ENCODE measurements at regions not wholly inside any gene's neighbourhood (a gene's known extent, or its start where the extent isn't known, plus 50 kb on each side); places are given as distances from the start of the nearest gene placed in this dataset.

GRCh38 chr4:59571805-59572430 is 1628.2 kb upstream of the ADGRL3 start:
- FAIRE-seq, result no peak
- no peak for DNase-seq (ENCODE audit: insufficient read length, low spot score)

GRCh38 chr4:59583845-59584568 is 1616.1 kb upstream of the ADGRL3 start:
- no peak for DNase-seq (ENCODE audit: insufficient read length, low spot score)
- FAIRE-seq, result no peak

GRCh38 chr4:59597536-59598329 is 1602.4 kb upstream of the ADGRL3 start:
- FAIRE-seq (no peak), DNase-seq (ENCODE audit: insufficient read length, low spot score) (no peak)

- FAIRE-seq, result no peak
Observed at GRCh38 chr4:59598330-59598618, 1601.9 kb upstream of the ADGRL3 start.

GRCh38 chr4:59608466-59608865 is 1591.7 kb upstream of the ADGRL3 start:
- DNase-seq (ENCODE audit: insufficient read length, low spot score) (no peak), FAIRE-seq (no peak)

More at GRCh38 chr4:59598330-59598618, 1601.9 kb upstream of the ADGRL3 start:
- DNase-seq (ENCODE audit: insufficient read length, low spot score), result no peak

GRCh38 chr4:59612235-59612634 is 1587.9 kb upstream of the ADGRL3 start:
- FAIRE-seq (no peak), DNase-seq (ENCODE audit: insufficient read length, low spot score) (peak; percentile 6)

- DNase-seq (ENCODE audit: insufficient read length, low spot score), result no peak
- FAIRE-seq, result no peak
Observed at GRCh38 chr4:59615316-59615715, 1584.8 kb upstream of the ADGRL3 start.

GRCh38 chr4:59629348-59629747 is 1570.8 kb upstream of the ADGRL3 start:
- DNase-seq (ENCODE audit: insufficient read length, low spot score), result no peak
- no peak for FAIRE-seq

- DNase-seq (ENCODE audit: insufficient read length, low spot score) (no peak), FAIRE-seq (no peak)
Observed at GRCh38 chr4:59630235-59630634, 1569.9 kb upstream of the ADGRL3 start.

GRCh38 chr4:59630922-59631321 is 1569.2 kb upstream of the ADGRL3 start:
- FAIRE-seq, result no peak
- no peak for DNase-seq (ENCODE audit: insufficient read length, low spot score)

- no peak for FAIRE-seq
- DNase-seq (ENCODE audit: insufficient read length, low spot score), result no peak
Observed at GRCh38 chr4:59637596-59637995, 1562.5 kb upstream of the ADGRL3 start.

- DNase-seq (ENCODE audit: insufficient read length, low spot score) (no peak), FAIRE-seq (no peak)
Observed at GRCh38 chr4:59643682-59644081, 1556.4 kb upstream of the ADGRL3 start.

- FAIRE-seq, result no peak
- no peak for DNase-seq (ENCODE audit: insufficient read length, low spot score)
Observed at GRCh38 chr4:59644765-59645164, 1555.4 kb upstream of the ADGRL3 start.

GRCh38 chr4:59646082-59646481 is 1554.0 kb upstream of the ADGRL3 start:
- FAIRE-seq (no peak), DNase-seq (ENCODE audit: insufficient read length, low spot score) (no peak)

GRCh38 chr4:59647011-59647410 is 1553.1 kb upstream of the ADGRL3 start:
- DNase-seq (ENCODE audit: insufficient read length, low spot score) (no peak), FAIRE-seq (no peak)

- DNase-seq (ENCODE audit: insufficient read length, low spot score) (no peak), FAIRE-seq (no peak)
Observed at GRCh38 chr4:59647500-59647899, 1552.6 kb upstream of the ADGRL3 start.

- FAIRE-seq (no peak), DNase-seq (ENCODE audit: insufficient read length, low spot score) (no peak)
Observed at GRCh38 chr4:59650861-59651260, 1549.3 kb upstream of the ADGRL3 start.

GRCh38 chr4:59655996-59656395 is 1544.1 kb upstream of the ADGRL3 start:
- FAIRE-seq (no peak), DNase-seq (ENCODE audit: insufficient read length, low spot score) (peak; percentile 3)

- FAIRE-seq (no peak), DNase-seq (ENCODE audit: insufficient read length, low spot score) (no peak)
Observed at GRCh38 chr4:59664771-59665170, 1535.4 kb upstream of the ADGRL3 start.

GRCh38 chr4:59666645-59667044 is 1533.5 kb upstream of the ADGRL3 start:
- FAIRE-seq (no peak), DNase-seq (ENCODE audit: insufficient read length, low spot score) (no peak)

GRCh38 chr4:59671037-59671436 is 1529.1 kb upstream of the ADGRL3 start:
- FAIRE-seq, result no peak
- no peak for DNase-seq (ENCODE audit: insufficient read length, low spot score)

- DNase-seq (ENCODE audit: insufficient read length, low spot score) (no peak), FAIRE-seq (no peak)
Observed at GRCh38 chr4:59676389-59676788, 1523.7 kb upstream of the ADGRL3 start.

Data from HTR-8/SVneo (cell line).